GM12878 (cell line): ENCODE measurements at regions not wholly inside any gene's neighbourhood (a gene's known extent, or its start where the extent isn't known, plus 50 kb on each side); places are given as distances from the start of the nearest gene placed in this dataset.

Source experiments
- ATAC-seq: fragments of 200-7000 bp; cut with Tn5 transposase; 3 replicates; pipeline ENCODE4 v1.9.1; 2020; ENCODE audit warnings: mild to moderate bottlenecking, moderate library complexity
- BruUV-seq: library from RNA; stranded (reverse); fragments of 400-500 nt; replicated peaks from 2 replicates; lab custom pipeline; 2021; lab: Mats Ljungman, UMichigan
- CTCF ChIA-PET: fragments of 300-600 bp; sonication (Branson Sonifier 250); formaldehyde crosslinking; extraction: SDS; loops from one replicate; lab custom pipeline; 2021; ENCODE audit warnings: inconsistent platforms; lab: Yijun Ruan, JAX
- POLR2A ChIA-PET: fragments of 350-600 bp; formaldehyde crosslinking; extraction: SDS; loops from one replicate; lab custom pipeline; 2021; ENCODE audit warnings: inconsistent platforms; lab: Charles Lee
- RAD21 ChIA-PET: fragments of 300-600 bp; sonication (Branson Sonifier 250); formaldehyde crosslinking; loops from one replicate; lab custom pipeline; 2023; ENCODE audit warnings: antibody characterized with exemption; ENCODE audit not compliant: unreplicated experiment; lab: Charles Lee
- SMC1A ChIA-PET: fragments of 300-600 bp; sonication (Branson Sonifier 250); formaldehyde crosslinking; loops from one replicate; lab custom pipeline; 2023; ENCODE audit not compliant: unreplicated experiment, uncharacterized antibody; lab: Charles Lee
- DNase-seq: peaks from one replicate; pipeline ENCODE4 v3.0.0-alpha.2; 2011; ENCODE audit warnings: low read depth, low spot score
- FAIRE-seq: peaks from 3 replicates; lab custom pipeline; 2011; peaks lifted over from hg19 to GRCh38; lab: Jason Lieb, UNC
- H2AFZ ChIP-seq: 2 replicates; pipeline ENCODE4 v1.6.0; 2011; ENCODE audit warnings: low read depth, low read length, control low read depth; ENCODE audit not compliant: control insufficient read depth
- H3K27ac ChIP-seq: 2 replicates; pipeline ENCODE4 v1.5.1; 2011; ENCODE audit warnings: control low read depth; ENCODE audit not compliant: control insufficient read depth, insufficient read depth
- H3K27me3 ChIP-seq, 2 experiments: replicated peaks in 1 of 2; 2 replicates each; pipeline versions ENCODE4 v1.6.0 to v1.6.1; 2011; ENCODE audit warnings: low read length in 1 of 2; ENCODE audit not compliant: control insufficient read depth in 2 of 2, insufficient read depth in 2 of 2
- H3K36me3 ChIP-seq, 2 experiments: 2 replicates each; pipeline ENCODE4 v1.5.1; 2011; ENCODE audit warnings: low read length in 1 of 2; ENCODE audit not compliant: control insufficient read depth in 2 of 2, insufficient read depth in 2 of 2
- H3K4me1 ChIP-seq: 2 replicates; pipeline ENCODE4 v1.6.1; 2011; ENCODE audit warnings: mild to moderate bottlenecking, low read length, moderate library complexity, mixed read lengths; ENCODE audit not compliant: control insufficient read depth, insufficient read depth
- H3K4me2 ChIP-seq: 2 replicates; pipeline ENCODE4 v1.6.0; 2011; ENCODE audit warnings: control low read depth; ENCODE audit not compliant: control insufficient read depth, insufficient read depth
- H3K4me3 ChIP-seq: fragments of 200-600 bp; sonication (generic); 2 replicates; pipeline ENCODE4 v1.5.1; 2016
- H3K79me2 ChIP-seq: 2 replicates; pipeline ENCODE4 v1.6.0; 2011; ENCODE audit warnings: low read length; ENCODE audit not compliant: control insufficient read depth, insufficient read depth
- H3K9ac ChIP-seq: 2 replicates; pipeline ENCODE4 v1.8.0; 2011; ENCODE audit warnings: low read length, control low read depth, mixed read lengths; ENCODE audit not compliant: control insufficient read depth, insufficient read depth
- H3K9me3 ChIP-seq: replicated peaks from 3 replicates; pipeline ENCODE4 v1.5.1; 2011; ENCODE audit warnings: mild to moderate bottlenecking, low read length; ENCODE audit not compliant: control insufficient read depth, insufficient read depth
- H4K20me1 ChIP-seq: 2 replicates; pipeline ENCODE4 v1.6.0; 2011; ENCODE audit not compliant: control insufficient read depth, insufficient read depth
- CHD1 ChIP-seq: IDR thresholded peaks from 2 replicates; pipeline ENCODE4 v1.6.1; 2012; ENCODE audit warnings: low read depth, low read length, improper control_type of control experiment
- CREM ChIP-seq: IDR thresholded peaks from 2 replicates; pipeline ENCODE4 v1.6.1; 2014; ENCODE audit warnings: antibody characterized with exemption, low read depth
- MLLT1 ChIP-seq: fragments of 450-650 bp; IDR thresholded peaks from 2 replicates; pipeline ENCODE4 v1.6.1; 2016; ENCODE audit warnings: mild to moderate bottlenecking
- PAX8 ChIP-seq: fragments of 450-650 bp; IDR thresholded peaks from 2 replicates; pipeline ENCODE4 v1.6.1; 2017; ENCODE audit warnings: mild to moderate bottlenecking, moderate library complexity
- PML ChIP-seq: IDR thresholded peaks from 2 replicates; pipeline ENCODE4 v1.6.1; 2012; ENCODE audit warnings: low read length, inconsistent platforms
- SMAD1 ChIP-seq: fragments of 450-650 bp; IDR thresholded peaks from 2 replicates; pipeline ENCODE4 v1.6.1; 2018; ENCODE audit warnings: mild to moderate bottlenecking, low read depth; ENCODE audit not compliant: partially characterized antibody
- USF2 ChIP-seq: IDR thresholded peaks from 2 replicates; pipeline ENCODE4 v1.6.1; 2011; ENCODE audit warnings: low read depth, low read length, improper control_type of control experiment, borderline replicate concordance
- ZNF24 ChIP-seq: fragments of 450-650 bp; IDR thresholded peaks from 2 replicates; pipeline ENCODE4 v1.6.1; 2017; ENCODE audit warnings: antibody characterized with exemption, mild to moderate bottlenecking
- WGBS: methylation state at CpG from one replicate; pipeline ENCODE4 v1.1.6; 2016; ENCODE audit warnings: low lambda C conversion rate; ENCODE audit not compliant: insufficient replicate concordance, insufficient coverage; ENCODE audit errors: missing lambda C conversion rate; 5-methylcytosine and 5-hydroxymethylcytosine counted together
- in situ Hi-C: fragments of 300-500 bp; cut with MboI; formaldehyde crosslinking; loops from 9 replicates; pipeline ENCODE4 v1.14.3; 2018; ENCODE audit warnings: mixed read lengths
- intact Hi-C: fragments of 100-400 bp; cut with micrococcal nuclease; formaldehyde crosslinking; loops from one replicate; pipeline ENCODE4 v1.14.2; 2022; ENCODE audit not compliant: unreplicated experiment
- TF ChIP-seq, protein P1 (sequence below): IDR thresholded peaks from 2 replicates; pipeline ENCODE4 v1.6.1; 2011; ENCODE audit warnings: borderline replicate concordance, low read depth, mild to moderate bottlenecking, moderate library complexity, mixed read lengths, low read length; ENCODE audit not compliant: insufficient read depth; ENCODE audit errors: extremely low read length
- TF ChIP-seq, protein P2 (sequence below): fragments of 450-650 bp; formaldehyde crosslinking; IDR thresholded peaks from 2 replicates; pipeline ENCODE4 v1.4.0; 2022; ENCODE audit warnings: mild to moderate bottlenecking, moderate library complexity

GRCh38 chr5:37971483-37972024 lies 131.7 kb upstream of the GDNF start:
- ChIA-PET CTCF (interaction anchor here (1.1 kb wide), 1 partner anchor 130 kb away, joined by 3 read pairs; no protein-coding TSS in a partner anchor), SMC1A (no interaction called here), RAD21 (no interaction called here), POLR2A (no interaction called here)
- no peak overlapping the region for H2AFZ ChIP-seq
- no peak overlapping the region for H3K9ac ChIP-seq
- intact Hi-C loops (no loop called here), in situ Hi-C loops (no loop called here)
- BruUV-seq: no TSS peak
- 0% methylated on average over 1 of the region's 1 CpG for WGBS
- no peak overlapping the region for H3K4me3 ChIP-seq
- TF ChIP-seq PAX8 (no peak), PML (no peak), ZNF24 (peak; percentile 91), USF2 (no peak), SMAD1 (no peak)
- TF ChIP-seq, protein P1, sequence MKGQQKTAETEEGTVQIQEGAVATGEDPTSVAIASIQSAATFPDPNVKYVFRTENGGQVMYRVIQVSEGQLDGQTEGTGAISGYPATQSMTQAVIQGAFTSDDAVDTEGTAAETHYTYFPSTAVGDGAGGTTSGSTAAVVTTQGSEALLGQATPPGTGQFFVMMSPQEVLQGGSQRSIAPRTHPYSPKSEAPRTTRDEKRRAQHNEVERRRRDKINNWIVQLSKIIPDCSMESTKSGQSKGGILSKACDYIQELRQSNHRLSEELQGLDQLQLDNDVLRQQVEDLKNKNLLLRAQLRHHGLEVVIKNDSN: no peak
- no peak for FAIRE-seq
- no peaks in the 10 kb centered on the region for H3K9me3 ChIP-seq
- no peaks in the 10 kb centered on the region; a peak in 1 of 4 replicates for H3K27me3 ChIP-seq
- H4K20me1 ChIP-seq: no peaks in the 10 kb centered on the region
- H3K4me1 ChIP-seq: no peaks in the 10 kb centered on the region
- no peak overlapping the region for H3K27ac ChIP-seq
- no peak for ATAC-seq
- no peak overlapping the region for H3K4me2 ChIP-seq
- no peaks in the 10 kb centered on the region for H3K36me3 ChIP-seq
- DNase-seq: no peak
- H3K79me2 ChIP-seq: no peaks in the 10 kb centered on the region

- Histone ChIP-seq H3K36me3 (no peaks in the 10 kb centered on the region), H2AFZ (no peak overlapping the region), H3K9ac (no peak overlapping the region), H3K27me3 (no peaks in the 10 kb centered on the region), H3K27ac (no peak overlapping the region), H3K79me2 (no peaks in the 10 kb centered on the region), H3K4me3 (no peak overlapping the region), H3K4me1 (no peaks in the 10 kb centered on the region), H3K9me3 (no peaks in the 10 kb centered on the region), H4K20me1 (no peaks in the 10 kb centered on the region), H3K4me2 (no peak overlapping the region)
- intact Hi-C loops (no loop called here), in situ Hi-C loops (no loop called here)
- BruUV-seq: no TSS peak
- DNase-seq (no peak), ATAC-seq (no peak), FAIRE-seq (no peak)
- ChIA-PET POLR2A (no interaction called here), RAD21 (no interaction called here), CTCF (no interaction called here), SMC1A (no interaction called here)
- WGBS: 0% methylated on average over 1 of the region's 1 CpG
- TF ChIP-seq MLLT1: no peak
- TF ChIP-seq, protein P2, sequence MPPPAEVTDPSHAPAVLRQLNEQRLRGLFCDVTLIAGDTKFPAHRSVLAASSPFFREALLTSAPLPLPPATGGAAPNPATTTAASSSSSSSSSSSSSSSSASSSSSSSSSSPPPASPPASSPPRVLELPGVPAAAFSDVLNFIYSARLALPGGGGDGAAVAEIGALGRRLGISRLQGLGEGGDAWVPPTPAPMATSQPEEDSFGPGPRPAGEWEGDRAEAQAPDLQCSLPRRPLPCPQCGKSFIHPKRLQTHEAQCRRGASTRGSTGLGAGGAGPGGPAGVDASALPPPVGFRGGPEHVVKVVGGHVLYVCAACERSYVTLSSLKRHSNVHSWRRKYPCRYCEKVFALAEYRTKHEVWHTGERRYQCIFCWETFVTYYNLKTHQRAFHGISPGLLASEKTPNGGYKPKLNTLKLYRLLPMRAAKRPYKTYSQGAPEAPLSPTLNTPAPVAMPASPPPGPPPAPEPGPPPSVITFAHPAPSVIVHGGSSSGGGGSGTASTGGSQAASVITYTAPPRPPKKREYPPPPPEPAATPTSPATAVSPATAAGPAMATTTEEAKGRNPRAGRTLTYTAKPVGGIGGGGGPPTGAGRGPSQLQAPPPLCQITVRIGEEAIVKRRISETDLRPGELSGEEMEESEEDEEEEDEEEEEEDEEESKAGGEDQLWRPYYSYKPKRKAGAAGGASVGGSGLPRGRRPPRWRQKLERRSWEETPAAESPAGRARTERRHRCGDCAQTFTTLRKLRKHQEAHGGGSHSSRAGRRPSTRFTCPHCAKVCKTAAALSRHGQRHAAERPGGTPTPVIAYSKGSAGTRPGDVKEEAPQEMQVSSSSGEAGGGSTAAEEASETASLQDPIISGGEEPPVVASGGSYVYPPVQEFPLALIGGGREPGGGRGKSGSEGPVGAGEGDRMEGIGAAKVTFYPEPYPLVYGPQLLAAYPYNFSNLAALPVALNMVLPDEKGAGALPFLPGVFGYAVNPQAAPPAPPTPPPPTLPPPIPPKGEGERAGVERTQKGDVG (CRISPR knock-in tag): no peak
- no peak for TF ChIP-seq CHD1
- no peak for TF ChIP-seq CREM
Measured at GRCh38 chr5:37966871-37967270, 127.0 kb upstream of the GDNF start.
